Breast epithelium (tissue), 4 donors: ENCODE measurements at regions not wholly inside any gene's neighbourhood (a gene's known extent, or its start where the extent isn't known, plus 50 kb on each side); places are given as distances from the start of the nearest gene placed in this dataset.

Source experiments
- DNase-seq, 2 donors: peaks; one replicate each; pipeline ENCODE4 v3.0.0-alpha.2; 2019; ENCODE audit warnings: low spot score in 2 of 2
- H3K27ac ChIP-seq, 2 donors: fragments of 200-600 bp; sonication (generic) in 1 of 2; one replicate each; pipeline ENCODE4 v1.5.1; 2016 to 2019; ENCODE audit warnings: mild to moderate bottlenecking in 1 of 2
- H3K27me3 ChIP-seq, 2 donors: fragments of 200-600 bp; sonication (generic) in 1 of 2; one replicate each; pipeline versions ENCODE4 v1.5.1 to v1.6.0; 2017 to 2019; ENCODE audit warnings: control low read depth in 1 of 2, mild to moderate bottlenecking in 1 of 2
- H3K36me3 ChIP-seq: fragments of 200-600 bp; one replicate; pipeline ENCODE4 v1.5.1; 2019
- H3K4me1 ChIP-seq, 2 donors: fragments of 200-600 bp; sonication (generic); one replicate each; pipeline ENCODE4 v1.5.1; 2016 to 2019; ENCODE audit warnings: control low read depth in 1 of 2
- H3K4me3 ChIP-seq, 3 donors: fragments of 200-600 bp; sonication (generic); 1 replicate in 2 of 3; 2 replicates in 1 of 3; pipeline ENCODE4 v1.5.1; 2016 to 2019; ENCODE audit warnings: mild to moderate bottlenecking in 3 of 3, moderate library complexity in 2 of 3
- H3K9me3 ChIP-seq, 2 donors: fragments of 200-600 bp; sonication (generic) in 1 of 2; one replicate each; pipeline ENCODE4 v1.5.1; 2016 to 2019; ENCODE audit warnings: control low read depth in 1 of 2
- POLR2A ChIP-seq: fragments of 450-650 bp; IDR thresholded peaks from one replicate; pipeline ENCODE4 v1.6.1; 2016; ENCODE audit warnings: antibody characterized with exemption, mild to moderate bottlenecking, moderate library complexity
- POLR2AphosphoS5 ChIP-seq, 3 donors: sonication (generic); formaldehyde crosslinking; IDR thresholded peaks; one replicate each; pipeline ENCODE4 v1.6.1; 2017; ENCODE audit warnings: antibody characterized with exemption in 3 of 3
- intact Hi-C: fragments of 100-400 bp; cut with DNase I; formaldehyde crosslinking; loops from one replicate; pipeline ENCODE4 v1.15.1; 2023; ENCODE audit warnings: low total_unique reads
- TF ChIP-seq, protein P1 (sequence below), 3 donors: fragments of 450-650 bp; IDR thresholded peaks; one replicate each; pipeline ENCODE4 v1.5.1; 2016 to 2017; ENCODE audit warnings: antibody characterized with exemption in 3 of 3, mild to moderate bottlenecking in 3 of 3, moderate library complexity in 3 of 3

- Histone ChIP-seq H3K4me3 (no peak overlapping the region), H3K9me3 (peaks cover 0 to 8% of the 10 kb centered on the region in 2 donors), H3K27ac (no peak overlapping the region), H3K4me1 (no peaks in the 10 kb centered on the region), H3K36me3 (no peaks in the 10 kb centered on the region), H3K27me3 (no peaks in the 10 kb centered on the region)
- TF ChIP-seq, protein P1, sequence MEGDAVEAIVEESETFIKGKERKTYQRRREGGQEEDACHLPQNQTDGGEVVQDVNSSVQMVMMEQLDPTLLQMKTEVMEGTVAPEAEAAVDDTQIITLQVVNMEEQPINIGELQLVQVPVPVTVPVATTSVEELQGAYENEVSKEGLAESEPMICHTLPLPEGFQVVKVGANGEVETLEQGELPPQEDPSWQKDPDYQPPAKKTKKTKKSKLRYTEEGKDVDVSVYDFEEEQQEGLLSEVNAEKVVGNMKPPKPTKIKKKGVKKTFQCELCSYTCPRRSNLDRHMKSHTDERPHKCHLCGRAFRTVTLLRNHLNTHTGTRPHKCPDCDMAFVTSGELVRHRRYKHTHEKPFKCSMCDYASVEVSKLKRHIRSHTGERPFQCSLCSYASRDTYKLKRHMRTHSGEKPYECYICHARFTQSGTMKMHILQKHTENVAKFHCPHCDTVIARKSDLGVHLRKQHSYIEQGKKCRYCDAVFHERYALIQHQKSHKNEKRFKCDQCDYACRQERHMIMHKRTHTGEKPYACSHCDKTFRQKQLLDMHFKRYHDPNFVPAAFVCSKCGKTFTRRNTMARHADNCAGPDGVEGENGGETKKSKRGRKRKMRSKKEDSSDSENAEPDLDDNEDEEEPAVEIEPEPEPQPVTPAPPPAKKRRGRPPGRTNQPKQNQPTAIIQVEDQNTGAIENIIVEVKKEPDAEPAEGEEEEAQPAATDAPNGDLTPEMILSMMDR (IDR thresholded peaks at IDR 0.05): no peak
- intact Hi-C loops: no loop called here
- DNase-seq: no peak
Observed at GRCh38 chr10:11393858-11394257, 217.6 kb downstream of the USP6NL start.

DNA sequence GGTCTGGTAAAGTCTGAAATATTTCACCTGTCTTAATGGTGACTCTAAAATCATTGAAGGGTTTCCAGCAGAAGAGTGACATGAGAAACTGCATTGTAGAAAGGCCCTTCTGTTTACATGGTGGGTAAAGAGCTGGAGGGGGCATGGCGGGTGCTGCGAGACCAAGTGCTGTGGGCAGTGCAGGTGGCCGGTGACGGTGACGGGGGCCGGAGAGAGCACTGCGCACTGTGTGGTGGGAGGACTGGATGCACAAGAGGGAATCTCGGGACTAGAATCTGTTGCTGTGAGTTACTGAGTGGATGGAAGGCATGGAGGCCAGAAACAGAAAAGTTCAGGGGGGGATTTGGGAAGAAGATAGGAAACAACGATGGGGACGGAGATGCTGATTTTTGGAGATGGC is 218.7 kb downstream of the USP6NL start:
- no peak overlapping the region for H3K4me3 ChIP-seq
- TF ChIP-seq POLR2AphosphoS5 (IDR thresholded peaks at IDR 0.05): no peak
- no peak for TF ChIP-seq POLR2A
- TF ChIP-seq, protein P1 (IDR thresholded peaks at IDR 0.05): no peak
- intact Hi-C loops: no loop called here
- H3K9me3 ChIP-seq: peaks cover 0 to 3% of the 10 kb centered on the region in 2 donors
- H3K36me3 ChIP-seq: no peaks in the 10 kb centered on the region
- no peaks in the 10 kb centered on the region for H3K4me1 ChIP-seq
- no peak overlapping the region for H3K27ac ChIP-seq
- DNase-seq: no peak
- H3K27me3 ChIP-seq: no peaks in the 10 kb centered on the region

DNA sequence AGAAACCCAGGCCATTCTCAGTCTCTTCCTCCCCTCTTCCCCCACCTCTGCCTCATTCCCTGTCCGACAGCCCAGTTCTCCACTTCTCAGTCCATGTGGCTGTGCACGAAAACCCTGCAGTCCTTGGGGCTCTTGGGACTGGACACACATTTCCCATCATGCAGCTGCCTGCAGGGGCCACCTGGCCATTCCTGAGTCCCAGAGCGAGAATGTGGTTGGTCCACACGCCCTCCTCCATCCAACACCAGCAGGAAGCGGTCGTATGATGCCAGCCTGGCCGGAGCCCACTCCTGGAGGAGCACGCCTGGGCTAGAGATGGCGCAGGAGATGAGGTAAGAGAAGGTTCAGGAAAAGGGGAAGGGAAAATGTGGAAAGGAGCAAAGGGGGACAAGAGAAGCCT is 222.5 kb downstream of the USP6NL start:
- Histone ChIP-seq H3K27ac (no peak overlapping the region), H3K4me1 (no peaks in the 10 kb centered on the region), H3K27me3 (no peaks in the 10 kb centered on the region), H3K36me3 (no peaks in the 10 kb centered on the region), H3K4me3 (no peak overlapping the region), H3K9me3 (peaks cover 0 to 3% of the 10 kb centered on the region in 2 donors)
- TF ChIP-seq POLR2A (no peak), POLR2AphosphoS5 (IDR thresholded peaks at IDR 0.05) (no peak)
- TF ChIP-seq, protein P1 (IDR thresholded peaks at IDR 0.05): no peak
- no peak for DNase-seq
- intact Hi-C loops: no loop called here

DNA sequence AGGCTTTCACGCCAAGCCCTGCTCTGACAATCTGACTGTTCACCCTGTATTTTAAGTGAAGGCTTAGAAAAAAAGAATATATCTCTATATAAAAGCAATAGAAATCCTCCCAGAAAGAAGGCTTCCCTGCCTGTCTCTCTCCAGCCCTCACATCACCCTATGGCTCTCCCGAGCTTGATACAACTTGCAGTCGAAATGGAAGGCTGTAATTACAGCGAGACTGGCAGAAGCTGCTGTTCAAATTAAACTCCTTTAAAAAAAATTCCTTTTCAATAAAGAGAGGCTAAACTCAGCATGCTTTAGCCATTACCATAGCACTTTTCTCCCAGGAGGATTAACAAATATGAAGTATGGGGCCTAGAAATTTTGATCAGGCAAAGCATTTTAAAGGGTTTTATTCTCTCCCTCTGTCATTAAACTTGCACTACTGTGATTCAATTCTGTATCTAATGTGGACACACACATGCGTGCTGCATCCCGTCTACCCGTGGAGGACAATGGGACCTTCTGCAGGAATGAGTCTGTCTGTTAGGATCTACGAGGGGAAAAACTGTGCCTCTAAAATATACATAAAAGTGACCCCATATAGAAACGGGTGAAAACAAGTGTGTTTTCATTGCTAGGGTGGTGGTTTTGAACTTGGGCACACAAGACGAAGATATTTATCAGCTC is 223.8 kb downstream of the USP6NL start:
- Histone ChIP-seq H3K27me3 (no peaks in the 10 kb centered on the region), H3K4me1 (no peaks in the 10 kb centered on the region), H3K9me3 (peaks cover 0 to 3% of the 10 kb centered on the region in 2 donors), H3K4me3 (no peak overlapping the region), H3K36me3 (no peaks in the 10 kb centered on the region), H3K27ac (no peak overlapping the region)
- no peak for DNase-seq
- TF ChIP-seq, protein P1 (IDR thresholded peaks at IDR 0.05): no peak
- no peak for TF ChIP-seq POLR2AphosphoS5 (IDR thresholded peaks at IDR 0.05)
- TF ChIP-seq POLR2A: no peak
- intact Hi-C loops: no loop called here

DNA sequence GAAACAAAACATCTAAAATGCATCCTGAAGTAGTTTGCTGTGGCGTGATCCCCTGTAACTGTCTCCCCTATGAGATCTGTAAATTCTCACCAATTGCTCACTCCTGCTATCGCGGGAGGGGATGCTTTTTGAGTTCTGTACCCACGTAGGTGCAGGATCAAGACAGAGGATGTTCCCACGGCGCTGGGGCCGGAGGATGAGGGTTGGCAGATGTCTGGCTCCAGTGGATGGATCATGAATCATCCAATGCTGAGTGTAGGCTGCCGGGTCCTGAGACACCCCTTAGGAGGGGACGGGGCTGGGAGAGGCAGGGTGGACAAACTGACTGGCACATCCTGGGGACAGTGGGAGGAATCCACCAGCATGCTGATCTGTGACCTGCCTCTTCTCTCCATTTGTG is 224.4 kb downstream of the USP6NL start:
- H3K27me3 ChIP-seq: no peaks in the 10 kb centered on the region
- H3K4me1 ChIP-seq: no peaks in the 10 kb centered on the region
- intact Hi-C loops: no loop called here
- H3K9me3 ChIP-seq: peaks cover 0 to 3% of the 10 kb centered on the region in 2 donors
- no peak for DNase-seq
- no peaks in the 10 kb centered on the region for H3K36me3 ChIP-seq
- no peak for TF ChIP-seq POLR2AphosphoS5 (IDR thresholded peaks at IDR 0.05)
- TF ChIP-seq, protein P1 (IDR thresholded peaks at IDR 0.05): no peak
- H3K27ac ChIP-seq: no peak overlapping the region
- H3K4me3 ChIP-seq: no peak overlapping the region
